ENCODE measurements at regions not wholly inside any gene's neighbourhood (a gene's known extent, or its start where the extent isn't known, plus 50 kb on each side); places are given as distances from the start of the nearest gene placed in this dataset.

DNA sequence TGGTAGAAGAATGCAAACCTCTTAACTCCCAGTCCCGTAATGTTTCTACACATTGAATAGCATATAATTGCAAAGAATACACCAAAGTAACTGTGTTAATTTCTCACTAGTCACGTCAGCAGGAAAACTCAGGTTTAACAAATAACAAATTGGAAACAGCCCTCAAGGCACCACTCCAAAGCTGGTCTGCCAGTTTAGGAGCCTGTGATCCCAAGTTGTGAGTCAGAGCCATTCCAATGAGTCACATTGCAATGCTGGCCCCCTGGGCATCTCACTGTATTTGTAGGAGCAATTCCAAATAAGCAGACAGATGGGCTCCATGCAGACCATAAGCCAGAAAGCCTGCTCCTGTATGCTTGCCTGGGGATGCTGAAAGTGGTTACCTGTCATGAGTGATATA is 143.2 kb upstream of the SETBP1 start:
- Histone ChIP-seq H3K4me3 (ENCODE audit: low read length) (no peak overlapping the region), H3K4me2 (ENCODE audit: low read length) (peak overlapping the region; percentile 18), H3K9ac (ENCODE audit: low read depth, low read length) (no peak overlapping the region), H3K36me3 (ENCODE audit: insufficient read depth, low read length) (no peaks in the 10 kb centered on the region), H3K27me3 (ENCODE audit: control insufficient read depth, insufficient read depth, low read length) (no peaks in the 10 kb centered on the region), H3K4me1 (ENCODE audit: control insufficient read depth, insufficient read depth, low read length) (peaks cover 19% of the 10 kb centered on the region), H3K9me3 (replicated peaks; ENCODE audit: low read length) (no peaks in the 10 kb centered on the region)

DNA sequence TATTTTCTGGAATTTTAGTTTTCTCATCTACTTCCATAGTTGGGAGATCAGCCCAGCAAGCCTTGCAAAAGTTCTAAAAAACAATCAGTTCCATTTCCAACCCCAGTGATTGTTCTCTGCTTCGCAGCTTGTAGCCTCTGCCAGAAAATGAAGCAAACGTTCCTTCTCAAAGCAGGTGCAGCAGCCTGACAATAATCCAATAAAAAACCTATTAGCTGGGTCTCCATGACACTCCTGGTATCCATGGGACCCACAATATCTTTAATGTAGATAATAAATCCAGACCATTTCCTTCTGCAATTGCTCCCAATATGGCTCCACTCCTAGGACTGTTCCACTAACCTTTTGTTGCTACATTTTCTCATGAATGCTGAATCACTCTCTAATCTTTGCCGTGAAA is 140.8 kb upstream of the SETBP1 start:
- no peaks in the 10 kb centered on the region for H3K36me3 ChIP-seq (ENCODE audit: insufficient read depth, low read length)

DNA sequence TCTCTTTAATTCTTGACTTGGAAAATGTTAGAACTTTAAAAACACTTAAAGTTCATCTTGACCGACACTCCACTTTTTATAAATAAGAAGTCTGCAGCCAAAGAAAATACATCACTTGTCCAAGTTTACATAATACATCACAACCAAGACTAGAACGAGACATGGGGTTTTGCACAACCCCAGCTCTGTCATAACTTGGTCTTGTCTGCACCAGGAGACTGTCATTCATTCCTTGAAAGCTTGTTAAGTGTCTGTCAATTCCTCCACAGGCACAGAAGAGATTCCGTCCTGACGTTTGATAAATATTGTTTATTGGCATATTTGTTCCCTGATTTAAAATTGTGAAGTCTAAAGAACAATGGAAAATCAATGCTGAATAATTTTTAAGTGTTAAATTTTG is 139.5 kb upstream of the SETBP1 start:
- H3K36me3 ChIP-seq (ENCODE audit: insufficient read depth, low read length) = no peaks in the 10 kb centered on the region
- H3K9ac ChIP-seq (ENCODE audit: low read depth, low read length) = no peak overlapping the region
- H3K4me2 ChIP-seq (ENCODE audit: low read length) = no peak overlapping the region
- H3K4me1 ChIP-seq (ENCODE audit: control insufficient read depth, insufficient read depth, low read length) = peaks cover 14% of the 10 kb centered on the region
- H3K9me3 ChIP-seq (replicated peaks; ENCODE audit: low read length) = no peaks in the 10 kb centered on the region
- H3K27me3 ChIP-seq (ENCODE audit: control insufficient read depth, insufficient read depth, low read length) = no peaks in the 10 kb centered on the region
- no peak overlapping the region for H3K4me3 ChIP-seq (ENCODE audit: low read length)

More for the DNA sequence above, 140.8 kb upstream of the SETBP1 start:
- Histone ChIP-seq H3K4me1 (ENCODE audit: control insufficient read depth, insufficient read depth, low read length) (peaks cover 19% of the 10 kb centered on the region), H3K4me2 (ENCODE audit: low read length) (no peak overlapping the region), H3K9me3 (replicated peaks; ENCODE audit: low read length) (no peaks in the 10 kb centered on the region), H3K4me3 (ENCODE audit: low read length) (no peak overlapping the region), H3K9ac (ENCODE audit: low read depth, low read length) (no peak overlapping the region), H3K27me3 (ENCODE audit: control insufficient read depth, insufficient read depth, low read length) (no peaks in the 10 kb centered on the region)

DNA sequence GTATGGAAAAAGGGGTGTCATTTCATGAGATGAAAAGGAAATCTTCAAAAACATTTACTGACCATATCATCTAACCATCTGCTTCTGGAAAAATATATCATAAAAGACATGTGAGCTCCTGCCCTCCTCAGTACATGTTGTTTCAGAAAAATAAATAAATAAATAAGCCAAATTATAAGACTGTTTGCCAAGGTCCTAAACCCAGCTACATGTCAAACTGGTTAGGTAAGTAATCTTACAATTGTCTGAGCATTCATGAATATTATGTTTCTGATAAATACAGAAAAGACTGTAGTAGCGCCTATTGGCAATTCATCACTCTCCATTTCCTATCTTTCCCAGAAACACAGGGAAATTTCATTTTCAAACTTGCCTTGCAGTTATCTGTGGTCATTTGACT is 138.9 kb upstream of the SETBP1 start:
- Histone ChIP-seq H3K9me3 (replicated peaks; ENCODE audit: low read length) (no peaks in the 10 kb centered on the region), H3K36me3 (ENCODE audit: insufficient read depth, low read length) (no peaks in the 10 kb centered on the region), H3K4me2 (ENCODE audit: low read length) (no peak overlapping the region), H3K9ac (ENCODE audit: low read depth, low read length) (no peak overlapping the region), H3K4me3 (ENCODE audit: low read length) (no peak overlapping the region), H3K4me1 (ENCODE audit: control insufficient read depth, insufficient read depth, low read length) (peaks cover 8% of the 10 kb centered on the region), H3K27me3 (ENCODE audit: control insufficient read depth, insufficient read depth, low read length) (no peaks in the 10 kb centered on the region)

DNA sequence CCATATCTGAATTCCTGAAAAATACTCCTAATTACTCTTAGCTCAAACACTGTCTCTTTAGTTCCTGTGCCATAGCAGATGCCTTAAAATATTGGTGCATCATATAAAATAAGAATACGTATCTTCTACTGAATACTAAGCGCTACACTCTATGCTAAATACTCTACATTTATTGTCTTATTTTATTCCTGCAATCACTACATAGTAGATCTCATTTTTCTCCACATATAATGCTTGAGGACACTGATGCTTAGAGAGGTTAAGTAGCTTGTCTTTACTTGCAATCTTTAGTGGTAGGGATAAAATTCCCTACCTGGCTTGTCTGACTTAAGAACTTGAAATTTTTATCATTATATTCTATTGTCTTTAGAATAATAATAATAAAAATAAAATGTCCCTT is 137.3 kb upstream of the SETBP1 start:
- Histone ChIP-seq H3K27me3 (ENCODE audit: control insufficient read depth, insufficient read depth, low read length) (no peaks in the 10 kb centered on the region), H3K36me3 (ENCODE audit: insufficient read depth, low read length) (no peaks in the 10 kb centered on the region), H3K9me3 (replicated peaks; ENCODE audit: low read length) (no peaks in the 10 kb centered on the region), H3K4me2 (ENCODE audit: low read length) (no peak overlapping the region), H3K9ac (ENCODE audit: low read depth, low read length) (no peak overlapping the region), H3K4me3 (ENCODE audit: low read length) (no peak overlapping the region), H3K4me1 (ENCODE audit: control insufficient read depth, insufficient read depth, low read length) (peaks cover 8% of the 10 kb centered on the region)

DNA sequence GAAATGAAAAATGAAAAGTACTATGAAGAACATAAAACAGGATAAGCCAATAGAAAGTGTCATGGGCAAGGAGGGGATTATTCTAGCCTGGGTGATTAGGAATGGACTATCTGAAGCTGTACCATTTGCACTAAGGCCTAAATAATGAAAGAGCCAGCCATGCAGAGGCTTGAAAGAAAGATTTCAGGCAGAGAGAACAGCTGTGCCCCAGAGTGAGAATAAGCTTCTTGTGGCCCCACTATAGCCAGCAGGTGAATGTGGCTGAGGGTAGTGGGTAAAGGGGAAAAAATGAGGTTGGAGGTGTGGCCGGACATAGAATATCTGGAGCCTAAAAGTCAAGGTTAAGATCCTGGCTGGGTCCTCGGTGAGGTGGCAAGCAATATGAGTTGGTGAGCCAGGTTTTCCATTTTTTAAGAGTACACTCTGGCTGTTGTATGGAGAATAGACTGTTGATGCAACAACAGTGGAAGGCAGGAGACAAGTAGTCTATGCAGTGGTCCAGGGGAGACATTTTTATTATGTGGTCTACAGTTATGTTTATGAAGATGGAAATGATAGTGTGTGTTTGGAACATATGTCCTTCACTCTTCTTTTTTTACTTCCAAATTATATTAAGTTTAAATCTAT is 135.2 kb upstream of the SETBP1 start:
- Histone ChIP-seq H3K4me1 (ENCODE audit: control insufficient read depth, insufficient read depth, low read length) (peaks cover 16% of the 10 kb centered on the region), H3K4me2 (ENCODE audit: low read length) (no peak overlapping the region), H3K9ac (ENCODE audit: low read depth, low read length) (no peak overlapping the region), H3K9me3 (replicated peaks; ENCODE audit: low read length) (no peaks in the 10 kb centered on the region), H3K36me3 (ENCODE audit: insufficient read depth, low read length) (no peaks in the 10 kb centered on the region), H3K4me3 (ENCODE audit: low read length) (no peak overlapping the region), H3K27me3 (ENCODE audit: control insufficient read depth, insufficient read depth, low read length) (no peaks in the 10 kb centered on the region)

DNA sequence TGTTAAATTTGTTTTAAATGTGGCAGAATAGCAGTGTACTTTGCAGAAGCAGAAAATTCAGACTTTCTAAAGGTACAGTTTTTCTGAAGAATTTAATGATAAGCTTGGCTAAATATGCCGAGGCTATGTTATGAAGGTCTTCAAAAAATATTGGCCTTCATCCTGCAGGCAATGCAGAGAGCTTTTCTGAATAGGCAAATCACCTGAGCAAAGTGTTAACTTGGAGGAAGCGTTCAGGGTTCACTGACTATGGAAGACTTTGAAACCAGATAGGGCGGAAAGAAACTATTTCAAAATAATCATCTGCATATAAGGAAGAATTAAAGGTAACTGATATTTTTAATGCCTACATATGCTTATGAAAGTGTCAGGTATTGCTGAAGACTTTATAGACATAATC is 133.7 kb upstream of the SETBP1 start:
- H3K9me3 ChIP-seq (replicated peaks; ENCODE audit: low read length) = no peaks in the 10 kb centered on the region
- H3K4me3 ChIP-seq (ENCODE audit: low read length) = no peak overlapping the region
- no peaks in the 10 kb centered on the region for H3K27me3 ChIP-seq (ENCODE audit: control insufficient read depth, insufficient read depth, low read length)

DNA sequence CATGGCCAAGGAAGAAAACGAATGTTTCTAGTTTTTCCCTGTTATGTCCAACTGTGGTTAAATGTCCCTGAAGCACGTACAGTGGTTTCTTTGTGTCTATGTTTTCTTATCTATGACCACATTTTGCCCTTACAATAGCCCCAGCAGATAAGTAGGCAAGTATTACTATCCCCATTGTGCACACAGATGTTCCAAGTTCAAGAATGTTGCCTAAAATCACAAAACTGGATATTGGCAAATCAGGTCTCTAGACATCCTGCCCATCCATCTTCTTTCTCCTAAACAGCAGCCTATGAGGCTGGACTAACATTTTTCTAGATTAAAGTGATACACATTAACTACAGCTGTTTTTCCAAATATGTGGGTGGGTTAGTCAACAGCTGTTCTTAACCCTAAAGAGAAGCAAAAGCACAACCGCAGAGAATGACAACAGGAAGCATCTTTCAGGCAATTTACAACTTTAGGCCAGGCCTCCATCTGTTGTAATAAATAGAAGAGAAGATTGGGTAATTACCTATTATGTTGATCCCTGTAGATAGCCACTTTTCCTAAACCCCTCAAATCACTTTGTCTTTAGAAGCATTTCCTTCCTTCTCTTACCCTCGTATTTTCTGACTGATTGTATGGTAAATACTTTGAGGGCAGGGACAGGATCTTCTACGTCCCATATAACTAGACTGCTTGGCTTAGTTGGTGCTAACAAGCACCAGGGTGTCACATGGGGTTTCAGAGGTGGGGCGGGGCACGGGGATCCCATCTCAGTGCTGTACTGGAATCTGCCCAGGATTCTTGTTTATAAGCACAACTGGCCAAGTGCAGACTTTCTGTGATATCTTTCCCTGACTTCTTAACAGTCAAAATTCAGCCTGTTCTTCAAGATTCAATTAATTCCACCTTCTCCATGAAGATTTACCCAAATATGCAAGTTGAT is 132.1 kb upstream of the SETBP1 start:
- peak overlapping the region; percentile 60 for H3K9ac ChIP-seq (ENCODE audit: low read depth, low read length)
- no peaks in the 10 kb centered on the region for H3K9me3 ChIP-seq (replicated peaks; ENCODE audit: low read length)
- no peaks in the 10 kb centered on the region for H3K36me3 ChIP-seq (ENCODE audit: insufficient read depth, low read length)
- H3K27me3 ChIP-seq (ENCODE audit: control insufficient read depth, insufficient read depth, low read length) = no peaks in the 10 kb centered on the region
- peak overlapping the region; percentile 44 for H3K4me2 ChIP-seq (ENCODE audit: low read length)
- H3K4me3 ChIP-seq (ENCODE audit: low read length) = no peak overlapping the region
- peaks cover 16% of the 10 kb centered on the region for H3K4me1 ChIP-seq (ENCODE audit: control insufficient read depth, insufficient read depth, low read length)

More for the DNA sequence above, 133.7 kb upstream of the SETBP1 start:
- H3K4me2 ChIP-seq (ENCODE audit: low read length) = no peak overlapping the region
- no peak overlapping the region for H3K9ac ChIP-seq (ENCODE audit: low read depth, low read length)
- H3K4me1 ChIP-seq (ENCODE audit: control insufficient read depth, insufficient read depth, low read length) = peaks cover 16% of the 10 kb centered on the region
- H3K36me3 ChIP-seq (ENCODE audit: insufficient read depth, low read length) = no peaks in the 10 kb centered on the region

DNA sequence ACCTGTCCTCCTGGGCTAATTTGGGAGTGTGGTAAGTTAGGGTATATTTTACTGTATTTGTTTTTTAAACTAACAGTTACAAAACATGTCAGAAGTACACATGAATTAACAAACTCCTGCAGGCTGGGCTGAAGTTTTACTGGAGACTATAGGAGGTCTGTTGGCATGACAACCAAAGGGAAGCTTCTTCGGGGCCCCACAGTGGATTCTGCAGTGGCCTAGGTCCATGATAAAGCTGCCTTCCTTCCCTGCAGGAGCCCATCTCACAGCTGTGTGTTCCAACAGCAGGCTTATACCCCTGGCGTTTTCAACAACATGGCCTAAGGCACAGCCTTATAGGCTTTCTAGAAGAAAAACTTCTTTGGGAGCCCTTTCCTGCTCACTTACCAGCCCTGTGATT is 128.0 kb upstream of the SETBP1 start:
- H3K4me1 ChIP-seq (ENCODE audit: control insufficient read depth, insufficient read depth, low read length) = peaks cover 14% of the 10 kb centered on the region
- no peak overlapping the region for H3K9ac ChIP-seq (ENCODE audit: low read depth, low read length)
- no peaks in the 10 kb centered on the region for H3K9me3 ChIP-seq (replicated peaks; ENCODE audit: low read length)
- H3K36me3 ChIP-seq (ENCODE audit: insufficient read depth, low read length) = no peaks in the 10 kb centered on the region
- H3K4me2 ChIP-seq (ENCODE audit: low read length) = no peak overlapping the region
- no peak overlapping the region for H3K4me3 ChIP-seq (ENCODE audit: low read length)
- H3K27me3 ChIP-seq (ENCODE audit: control insufficient read depth, insufficient read depth, low read length) = no peaks in the 10 kb centered on the region

DNA sequence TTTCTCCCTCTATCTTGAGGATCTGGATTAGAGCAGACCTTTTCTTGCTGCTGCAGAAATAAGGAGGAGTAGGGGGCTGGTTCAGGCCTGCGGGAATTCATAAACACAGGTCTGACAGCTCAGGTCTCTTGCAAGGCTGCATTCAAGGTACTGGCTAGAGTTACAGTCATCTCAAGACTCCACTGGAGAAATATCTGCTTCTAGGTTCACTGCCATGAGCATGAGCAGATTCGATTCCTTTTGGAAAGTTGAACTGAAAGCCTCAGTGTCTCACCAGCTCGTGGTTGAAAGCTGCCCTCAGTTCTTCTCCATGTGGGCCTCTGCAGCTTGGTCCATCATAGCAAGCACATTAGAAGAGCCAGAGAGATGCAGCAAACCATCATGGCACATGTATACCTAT is 124.4 kb upstream of the SETBP1 start:
- Histone ChIP-seq H3K36me3 (ENCODE audit: insufficient read depth, low read length) (no peaks in the 10 kb centered on the region), H3K4me1 (ENCODE audit: control insufficient read depth, insufficient read depth, low read length) (no peaks in the 10 kb centered on the region), H3K4me3 (ENCODE audit: low read length) (no peak overlapping the region)

DNA sequence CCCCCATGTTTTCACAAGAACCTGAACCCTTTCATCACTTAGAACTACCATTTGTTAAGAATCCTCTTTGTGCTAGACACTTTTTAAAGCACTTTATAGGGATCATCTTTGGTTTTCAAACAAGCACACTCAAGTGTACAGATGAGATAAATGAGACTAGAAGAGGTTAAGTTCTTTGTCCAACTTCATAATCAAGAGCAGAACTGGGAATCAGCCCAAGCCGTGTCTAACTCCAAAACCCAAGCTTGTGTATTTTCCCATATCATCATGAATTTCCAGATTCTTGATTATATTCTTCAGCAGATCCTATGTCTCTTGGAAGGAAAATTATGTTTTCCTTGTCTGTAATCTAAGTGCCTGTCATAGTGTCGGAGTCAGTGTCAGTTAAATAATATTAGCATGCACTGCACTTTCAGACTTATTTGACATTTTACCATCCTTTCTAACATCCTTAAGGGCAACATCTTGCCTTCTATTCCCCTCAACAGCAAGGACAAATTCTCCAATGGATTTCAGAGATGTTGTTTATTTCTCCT is 123.0 kb upstream of the SETBP1 start:
- Histone ChIP-seq H3K4me2 (ENCODE audit: low read length) (no peak overlapping the region), H3K9me3 (replicated peaks; ENCODE audit: low read length) (no peaks in the 10 kb centered on the region), H3K4me1 (ENCODE audit: control insufficient read depth, insufficient read depth, low read length) (no peaks in the 10 kb centered on the region), H3K9ac (ENCODE audit: low read depth, low read length) (no peak overlapping the region), H3K27me3 (ENCODE audit: control insufficient read depth, insufficient read depth, low read length) (no peaks in the 10 kb centered on the region), H3K4me3 (ENCODE audit: low read length) (no peak overlapping the region), H3K36me3 (ENCODE audit: insufficient read depth, low read length) (no peaks in the 10 kb centered on the region)

More for the DNA sequence above, 124.4 kb upstream of the SETBP1 start:
- Histone ChIP-seq H3K9ac (ENCODE audit: low read depth, low read length) (no peak overlapping the region), H3K9me3 (replicated peaks; ENCODE audit: low read length) (no peaks in the 10 kb centered on the region), H3K4me2 (ENCODE audit: low read length) (no peak overlapping the region), H3K27me3 (ENCODE audit: control insufficient read depth, insufficient read depth, low read length) (no peaks in the 10 kb centered on the region)
